GM23338 (cell line): ENCODE measurements at regions not wholly inside any gene's neighbourhood (a gene's known extent, or its start where the extent isn't known, plus 50 kb on each side); places are given as distances from the start of the nearest gene placed in this dataset.

Experiments
- CREB1 ChIP-seq: fragments of 250-450 bp; sonication (Bioruptor Pico); IDR thresholded peaks from 2 replicates; pipeline ENCODE4 v1.5.0; 2020; ENCODE audit warnings: low read depth, mild to moderate bottlenecking, moderate library complexity
- CTCF ChIP-seq, 2 experiments: fragments of 200-600 bp in 1 of 2; sonication (generic) in 1 of 2; conservative IDR thresholded peaks; 2 replicates each; pipeline versions ENCODE4 v1.5.1 to v1.6.1; 2016 to 2017; ENCODE audit warnings: antibody characterized with exemption in 2 of 2, low read depth in 2 of 2, mild to moderate bottlenecking in 2 of 2, moderate library complexity in 1 of 2
- EZH2 ChIP-seq: fragments of 200-600 bp; sonication (generic); IDR thresholded peaks from one replicate; pipeline ENCODE4 v1.8.0; 2017; ENCODE audit warnings: antibody characterized with exemption, mild to moderate bottlenecking, low read depth; ENCODE audit not compliant: unreplicated experiment
- EZH2phosphoT487 ChIP-seq: fragments of 200-600 bp; sonication (generic); IDR thresholded peaks from one replicate; pipeline ENCODE4 v1.8.1; 2018; ENCODE audit warnings: antibody characterized with exemption; ENCODE audit not compliant: unreplicated experiment
- JUNB ChIP-seq: IDR thresholded peaks from one replicate; pipeline ENCODE4 v1.6.1; 2016; ENCODE audit warnings: antibody characterized with exemption; ENCODE audit not compliant: unreplicated experiment
- POLR2AphosphoS5 ChIP-seq: IDR thresholded peaks from 2 replicates; pipeline ENCODE4 v1.6.1; 2016; ENCODE audit warnings: antibody characterized with exemption, low read depth
- ZNF114 ChIP-seq: fragments of 250-450 bp; sonication (Bioruptor Pico); IDR thresholded peaks from 2 replicates; pipeline ENCODE4 v1.5.0; 2020; ENCODE audit warnings: mild to moderate bottlenecking, moderate library complexity
- ZNF331 ChIP-seq: fragments of 250-450 bp; sonication (Bioruptor Pico); IDR thresholded peaks from 2 replicates; pipeline ENCODE4 v1.5.0; 2020; ENCODE audit warnings: low read depth, mild to moderate bottlenecking, moderate library complexity
- TF ChIP-seq, protein P1 (sequence below): IDR thresholded peaks from 2 replicates; pipeline ENCODE4 v1.6.1; 2016; ENCODE audit warnings: antibody characterized with exemption
- TF ChIP-seq, protein P2 (sequence below): IDR thresholded peaks from one replicate; pipeline ENCODE4 v1.6.1; 2018; ENCODE audit warnings: antibody characterized with exemption; ENCODE audit not compliant: unreplicated experiment

DNA sequence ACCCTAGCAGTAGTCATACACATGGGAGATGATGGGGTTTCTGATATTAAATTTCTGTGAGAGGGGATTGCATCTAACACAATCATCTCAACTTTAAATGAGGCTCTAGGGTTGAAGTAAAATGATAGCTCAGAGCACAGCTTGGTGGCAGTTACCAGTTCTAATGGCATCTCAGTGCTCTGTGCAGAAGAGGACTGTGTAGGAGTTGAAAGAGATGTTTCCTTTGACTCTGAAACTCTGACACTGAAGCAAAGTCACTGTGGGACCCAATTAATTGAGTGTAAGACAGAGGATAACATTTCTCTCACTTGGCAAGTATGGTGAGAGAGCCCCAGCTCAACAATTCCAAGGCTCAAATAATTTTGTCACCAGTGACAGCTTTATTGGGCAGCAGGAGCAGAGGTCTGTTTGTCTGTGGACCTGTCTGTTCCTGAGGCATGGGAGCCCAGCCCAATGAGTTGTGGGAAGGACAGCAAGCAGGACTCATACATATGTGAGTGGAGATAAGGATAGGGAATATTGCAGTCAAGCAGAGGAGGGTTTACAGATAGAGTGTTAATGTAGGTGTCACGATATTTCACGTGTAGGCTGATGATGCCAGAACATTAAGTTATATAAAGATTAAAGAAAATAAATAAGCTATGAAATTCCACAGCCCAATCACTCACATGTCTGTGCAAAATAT is 76.7 kb upstream of the NAF1 start:
- TF ChIP-seq CTCF (conservative IDR thresholded peaks at IDR 0.05; ENCODE audit: low read depth in 2 of 2), result no peak
- TF ChIP-seq, protein P1, sequence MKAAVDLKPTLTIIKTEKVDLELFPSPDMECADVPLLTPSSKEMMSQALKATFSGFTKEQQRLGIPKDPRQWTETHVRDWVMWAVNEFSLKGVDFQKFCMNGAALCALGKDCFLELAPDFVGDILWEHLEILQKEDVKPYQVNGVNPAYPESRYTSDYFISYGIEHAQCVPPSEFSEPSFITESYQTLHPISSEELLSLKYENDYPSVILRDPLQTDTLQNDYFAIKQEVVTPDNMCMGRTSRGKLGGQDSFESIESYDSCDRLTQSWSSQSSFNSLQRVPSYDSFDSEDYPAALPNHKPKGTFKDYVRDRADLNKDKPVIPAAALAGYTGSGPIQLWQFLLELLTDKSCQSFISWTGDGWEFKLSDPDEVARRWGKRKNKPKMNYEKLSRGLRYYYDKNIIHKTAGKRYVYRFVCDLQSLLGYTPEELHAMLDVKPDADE, result no peak
- TF ChIP-seq EZH2, result no peak
- TF ChIP-seq, protein P2, sequence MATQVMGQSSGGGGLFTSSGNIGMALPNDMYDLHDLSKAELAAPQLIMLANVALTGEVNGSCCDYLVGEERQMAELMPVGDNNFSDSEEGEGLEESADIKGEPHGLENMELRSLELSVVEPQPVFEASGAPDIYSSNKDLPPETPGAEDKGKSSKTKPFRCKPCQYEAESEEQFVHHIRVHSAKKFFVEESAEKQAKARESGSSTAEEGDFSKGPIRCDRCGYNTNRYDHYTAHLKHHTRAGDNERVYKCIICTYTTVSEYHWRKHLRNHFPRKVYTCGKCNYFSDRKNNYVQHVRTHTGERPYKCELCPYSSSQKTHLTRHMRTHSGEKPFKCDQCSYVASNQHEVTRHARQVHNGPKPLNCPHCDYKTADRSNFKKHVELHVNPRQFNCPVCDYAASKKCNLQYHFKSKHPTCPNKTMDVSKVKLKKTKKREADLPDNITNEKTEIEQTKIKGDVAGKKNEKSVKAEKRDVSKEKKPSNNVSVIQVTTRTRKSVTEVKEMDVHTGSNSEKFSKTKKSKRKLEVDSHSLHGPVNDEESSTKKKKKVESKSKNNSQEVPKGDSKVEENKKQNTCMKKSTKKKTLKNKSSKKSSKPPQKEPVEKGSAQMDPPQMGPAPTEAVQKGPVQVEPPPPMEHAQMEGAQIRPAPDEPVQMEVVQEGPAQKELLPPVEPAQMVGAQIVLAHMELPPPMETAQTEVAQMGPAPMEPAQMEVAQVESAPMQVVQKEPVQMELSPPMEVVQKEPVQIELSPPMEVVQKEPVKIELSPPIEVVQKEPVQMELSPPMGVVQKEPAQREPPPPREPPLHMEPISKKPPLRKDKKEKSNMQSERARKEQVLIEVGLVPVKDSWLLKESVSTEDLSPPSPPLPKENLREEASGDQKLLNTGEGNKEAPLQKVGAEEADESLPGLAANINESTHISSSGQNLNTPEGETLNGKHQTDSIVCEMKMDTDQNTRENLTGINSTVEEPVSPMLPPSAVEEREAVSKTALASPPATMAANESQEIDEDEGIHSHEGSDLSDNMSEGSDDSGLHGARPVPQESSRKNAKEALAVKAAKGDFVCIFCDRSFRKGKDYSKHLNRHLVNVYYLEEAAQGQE, result no peak
- TF ChIP-seq CREB1 (CRISPR knock-in tag), result no peak
- no peak for TF ChIP-seq POLR2AphosphoS5
- TF ChIP-seq JUNB, result no peak
- no peak for TF ChIP-seq ZNF114
- TF ChIP-seq EZH2phosphoT487, result no peak
- TF ChIP-seq ZNF331 (CRISPR knock-in tag), result no peak
